HG02763 (cell line): ENCODE measurements at regions not wholly inside any gene's neighbourhood (a gene's known extent, or its start where the extent isn't known, plus 50 kb on each side); places are given as distances from the start of the nearest gene placed in this dataset.
A peak's percentile ranks its signal among the peaks of the same experiment; 100 is the strongest.

Experiments used
- ATAC-seq: cut with Tn5 transposase; IDR thresholded peaks from one replicate; pipeline ENCODE4 v1.9.1; 2021; ENCODE audit warnings: mild to moderate bottlenecking, moderate library complexity; ENCODE audit not compliant: unreplicated experiment

- ATAC-seq = no peak
Measured at GRCh38 chr3:117572786-117573185, 863.2 kb downstream of the TUSC7 start.

- ATAC-seq = no peak
Measured at GRCh38 chr3:117580806-117581205, 871.2 kb downstream of the TUSC7 start.

- no peak for ATAC-seq
Measured at GRCh38 chr3:117586161-117586560, 876.6 kb downstream of the TUSC7 start.

GRCh38 chr3:117587416-117587815 lies 877.8 kb downstream of the TUSC7 start:
- ATAC-seq = no peak

- ATAC-seq = no peak
Measured at GRCh38 chr3:117589454-117589853, 879.9 kb downstream of the TUSC7 start.

- no peak for ATAC-seq
Measured at GRCh38 chr3:117595615-117596014, 886.0 kb downstream of the TUSC7 start.

GRCh38 chr3:117596503-117596902 lies 886.9 kb downstream of the TUSC7 start:
- no peak for ATAC-seq

- ATAC-seq = no peak
Measured at GRCh38 chr3:117597865-117598264, 888.3 kb downstream of the TUSC7 start.

GRCh38 chr3:117600112-117600511 lies 890.5 kb downstream of the TUSC7 start:
- peak; percentile 75 for ATAC-seq

- no peak for ATAC-seq
Measured at GRCh38 chr3:117600666-117601065, 891.1 kb downstream of the TUSC7 start.

GRCh38 chr3:117602058-117602644 lies 892.6 kb downstream of the TUSC7 start:
- ATAC-seq = no peak

GRCh38 chr3:117603097-117603496 lies 893.5 kb downstream of the TUSC7 start:
- peak; percentile 65 for ATAC-seq

- ATAC-seq = no peak
Measured at GRCh38 chr3:117606866-117607265, 897.3 kb downstream of the TUSC7 start.

GRCh38 chr3:117609330-117609729 lies 899.8 kb downstream of the TUSC7 start:
- no peak for ATAC-seq

- no peak for ATAC-seq
Measured at GRCh38 chr3:117610156-117610555, 900.6 kb downstream of the TUSC7 start.

- ATAC-seq = no peak
Measured at GRCh38 chr3:117611211-117611610, 901.6 kb downstream of the TUSC7 start.

GRCh38 chr3:117616227-117616626 lies 906.6 kb downstream of the TUSC7 start:
- no peak for ATAC-seq

GRCh38 chr3:117617906-117618305 lies 908.3 kb downstream of the TUSC7 start:
- ATAC-seq = no peak

GRCh38 chr3:117618462-117618861 lies 908.9 kb downstream of the TUSC7 start:
- ATAC-seq = no peak

- ATAC-seq = no peak
Measured at GRCh38 chr3:117619805-117620204, 910.2 kb downstream of the TUSC7 start.

- no peak for ATAC-seq
Measured at GRCh38 chr3:117622171-117622841, 912.7 kb downstream of the TUSC7 start.

- no peak for ATAC-seq
Measured at GRCh38 chr3:117624424-117624823, 914.8 kb downstream of the TUSC7 start.

- no peak for ATAC-seq
Measured at GRCh38 chr3:117625174-117625573, 915.6 kb downstream of the TUSC7 start.
